GM23248 (cell line): ENCODE measurements at regions not wholly inside any gene's neighbourhood (a gene's known extent, or its start where the extent isn't known, plus 50 kb on each side); places are given as distances from the start of the nearest gene placed in this dataset.

Source experiments
- DNase-seq: peaks from one replicate; pipeline ENCODE4 v3.0.0-alpha.2; 2015
- H2AFZ ChIP-seq: fragments of 200-600 bp; sonication (generic); 2 replicates; pipeline ENCODE4 v1.6.1; 2016; ENCODE audit warnings: antibody characterized with exemption
- H3F3A ChIP-seq: fragments of 200-600 bp; sonication (generic); 2 replicates; pipeline ENCODE4 v1.6.1; 2016; ENCODE audit warnings: mild to moderate bottlenecking, antibody characterized with exemption, mixed run types; ENCODE audit not compliant: insufficient read depth
- H3K27ac ChIP-seq: fragments of 200-600 bp; sonication (generic); 2 replicates; pipeline ENCODE4 v1.5.1; 2016; ENCODE audit warnings: mild to moderate bottlenecking
- H3K27me3 ChIP-seq: fragments of 200-600 bp; sonication (generic); replicated peaks from 2 replicates; pipeline ENCODE4 v1.6.1; 2016; ENCODE audit warnings: mild to moderate bottlenecking; ENCODE audit not compliant: insufficient read depth
- H3K36me3 ChIP-seq: fragments of 200-600 bp; sonication (generic); 2 replicates; pipeline ENCODE4 v1.6.1; 2016; ENCODE audit warnings: low read depth, mild to moderate bottlenecking
- H3K4me1 ChIP-seq: fragments of 200-600 bp; sonication (generic); 2 replicates; pipeline ENCODE4 v1.6.1; 2016; ENCODE audit warnings: mild to moderate bottlenecking; ENCODE audit not compliant: insufficient read depth
- H3K4me2 ChIP-seq: fragments of 200-600 bp; sonication (generic); one replicate; pipeline ENCODE4 v1.6.1; 2016; ENCODE audit warnings: mild to moderate bottlenecking; ENCODE audit not compliant: unreplicated experiment
- H3K4me3 ChIP-seq: fragments of 200-600 bp; sonication (generic); 2 replicates; pipeline ENCODE4 v1.5.1; 2016; ENCODE audit warnings: mild to moderate bottlenecking
- H3K79me2 ChIP-seq: fragments of 200-600 bp; sonication (generic); 2 replicates; pipeline ENCODE4 v1.6.1; 2016; ENCODE audit warnings: mild to moderate bottlenecking; ENCODE audit not compliant: insufficient read depth
- H3K9ac ChIP-seq: fragments of 200-600 bp; sonication (generic); 2 replicates; pipeline ENCODE4 v1.6.1; 2016; ENCODE audit warnings: mild to moderate bottlenecking
- H3K9me2 ChIP-seq: fragments of 200-600 bp; sonication (generic); 2 replicates; pipeline ENCODE4 v1.6.1; 2016; ENCODE audit warnings: mixed run types, mild to moderate bottlenecking, moderate library complexity; ENCODE audit not compliant: insufficient read depth
- H3K9me3 ChIP-seq: fragments of 200-600 bp; sonication (generic); one replicate; pipeline ENCODE4 v1.6.1; 2017; ENCODE audit warnings: low read depth
- H4K20me1 ChIP-seq: fragments of 200-600 bp; sonication (generic); 2 replicates; pipeline ENCODE4 v1.6.0; 2016; ENCODE audit not compliant: insufficient read depth
- EZH2 ChIP-seq: fragments of 200-600 bp; sonication (generic); IDR thresholded peaks from 2 replicates; pipeline ENCODE4 v1.6.1; 2018; ENCODE audit warnings: antibody characterized with exemption, mild to moderate bottlenecking; ENCODE audit not compliant: insufficient read depth, poor library complexity, severe bottlenecking
- EZH2phosphoT487 ChIP-seq: fragments of 200-600 bp; sonication (generic); IDR thresholded peaks from 2 replicates; pipeline ENCODE4 v1.6.1; 2018; ENCODE audit warnings: antibody characterized with exemption, moderate library complexity, mild to moderate bottlenecking, low read depth; ENCODE audit not compliant: insufficient read depth
- WGBS, 2 experiments: methylation state at CpG; one replicate each; pipeline ENCODE4 v1.1.6; 2015 to 2017; ENCODE audit warnings: low lambda C conversion rate in 2 of 2, low coverage in 1 of 2; ENCODE audit errors: missing lambda C conversion rate in 2 of 2; 5-methylcytosine and 5-hydroxymethylcytosine counted together
- in situ Hi-C: fragments of 300-500 bp; cut with MboI; formaldehyde crosslinking; loops from 2 replicates; pipeline ENCODE4 v1.15.0; 2020

- Histone ChIP-seq H3K9me3 (no peaks in the 10 kb centered on the region), H3K4me2 (no peak overlapping the region), H3K27ac (no peak overlapping the region), H2AFZ (no peak overlapping the region), H4K20me1 (no peaks in the 10 kb centered on the region), H3K79me2 (no peaks in the 10 kb centered on the region), H3K27me3 (no peaks in the 10 kb centered on the region), H3K4me3 (no peak overlapping the region), H3K9ac (no peak overlapping the region), H3F3A (no peaks in the 10 kb centered on the region), H3K36me3 (no peaks in the 10 kb centered on the region), H3K9me2 (no peaks in the 10 kb centered on the region), H3K4me1 (no peaks in the 10 kb centered on the region)
- in situ Hi-C loops, result no loop called here
- WGBS, 2 experiments, result 11 to 15% methylated on average over 3 of the region's 3 CpGs
- no peak for DNase-seq
- TF ChIP-seq EZH2phosphoT487, result no peak
Measured at GRCh38 chr1:190837888-190838287, 360.2 kb upstream of the BRINP3 start.

- Histone ChIP-seq H3K9me3 (no peaks in the 10 kb centered on the region), H3K4me1 (no peaks in the 10 kb centered on the region), H3K9me2 (no peaks in the 10 kb centered on the region), H3K4me3 (no peak overlapping the region), H3K9ac (no peak overlapping the region), H3F3A (no peaks in the 10 kb centered on the region), H4K20me1 (no peaks in the 10 kb centered on the region), H3K36me3 (no peaks in the 10 kb centered on the region), H3K27ac (no peak overlapping the region), H3K27me3 (no peaks in the 10 kb centered on the region), H3K79me2 (no peaks in the 10 kb centered on the region), H2AFZ (no peak overlapping the region), H3K4me2 (no peak overlapping the region)
- TF ChIP-seq EZH2phosphoT487, result no peak
- no peak for TF ChIP-seq EZH2
- in situ Hi-C loops, result no loop called here
- WGBS, 2 experiments, result 45 to 55% methylated on average over 4 of the region's 4 CpGs
- no peak for DNase-seq
Measured at GRCh38 chr1:190847166-190847565, 369.5 kb upstream of the BRINP3 start.

GRCh38 chr1:190849346-190849745 is 371.7 kb upstream of the BRINP3 start:
- H3K4me1 ChIP-seq, result no peaks in the 10 kb centered on the region
- TF ChIP-seq EZH2 (no peak), EZH2phosphoT487 (no peak)
- H3K4me3 ChIP-seq, result no peak overlapping the region
- DNase-seq, result no peak
- no peaks in the 10 kb centered on the region for H3K36me3 ChIP-seq
- H4K20me1 ChIP-seq, result no peaks in the 10 kb centered on the region
- H3K9me2 ChIP-seq, result no peaks in the 10 kb centered on the region
- no peak overlapping the region for H2AFZ ChIP-seq
- no peak overlapping the region for H3K27ac ChIP-seq
- H3K4me2 ChIP-seq, result no peak overlapping the region
- H3K9me3 ChIP-seq, result no peaks in the 10 kb centered on the region
- 23 to 27% methylated on average over 4 of the region's 4 CpGs for WGBS, 2 experiments
- H3F3A ChIP-seq, result no peaks in the 10 kb centered on the region
- in situ Hi-C loops, result no loop called here
- H3K9ac ChIP-seq, result no peak overlapping the region
- no peaks in the 10 kb centered on the region for H3K27me3 ChIP-seq
- H3K79me2 ChIP-seq, result no peaks in the 10 kb centered on the region

- no peaks in the 10 kb centered on the region for H3K4me1 ChIP-seq
- H3K36me3 ChIP-seq, result no peaks in the 10 kb centered on the region
- no peaks in the 10 kb centered on the region for H4K20me1 ChIP-seq
- H3K9me3 ChIP-seq, result no peaks in the 10 kb centered on the region
- 58 to 77% methylated on average over 2 of the region's 2 CpGs for WGBS, 2 experiments
- H3K27ac ChIP-seq, result no peak overlapping the region
- H3K4me3 ChIP-seq, result no peak overlapping the region
- H2AFZ ChIP-seq, result no peak overlapping the region
- no peaks in the 10 kb centered on the region for H3K9me2 ChIP-seq
- H3K4me2 ChIP-seq, result no peak overlapping the region
- TF ChIP-seq EZH2, result no peak
- no peak for TF ChIP-seq EZH2phosphoT487
- H3K9ac ChIP-seq, result no peak overlapping the region
- H3F3A ChIP-seq, result no peaks in the 10 kb centered on the region
- in situ Hi-C loops, result no loop called here
- H3K27me3 ChIP-seq, result no peaks in the 10 kb centered on the region
- no peaks in the 10 kb centered on the region for H3K79me2 ChIP-seq
- no peak for DNase-seq
Measured at GRCh38 chr1:190852611-190853010, 374.9 kb upstream of the BRINP3 start.

- Histone ChIP-seq H3K79me2 (no peaks in the 10 kb centered on the region), H3K9me3 (no peaks in the 10 kb centered on the region), H3K4me1 (no peaks in the 10 kb centered on the region), H3F3A (no peaks in the 10 kb centered on the region), H3K36me3 (no peaks in the 10 kb centered on the region), H3K9me2 (no peaks in the 10 kb centered on the region), H3K4me2 (no peak overlapping the region), H2AFZ (no peak overlapping the region), H3K27me3 (no peaks in the 10 kb centered on the region), H3K4me3 (no peak overlapping the region), H3K9ac (no peak overlapping the region), H3K27ac (no peak overlapping the region), H4K20me1 (no peaks in the 10 kb centered on the region)
- in situ Hi-C loops, result no loop called here
- 23 to 26% methylated on average over 2 of the region's 2 CpGs for WGBS, 2 experiments
- no peak for TF ChIP-seq EZH2
- no peak for TF ChIP-seq EZH2phosphoT487
- DNase-seq, result no peak
Measured at GRCh38 chr1:190858140-190858539, 380.5 kb upstream of the BRINP3 start.
